ENCODE measurements at regions not wholly inside any gene's neighbourhood (a gene's known extent, or its start where the extent isn't known, plus 50 kb on each side); places are given as distances from the start of the nearest gene placed in this dataset.
"Not testable (repeated sequence)": the region's sequence is repeated elsewhere in the genome, so short reads cannot be mapped to it uniquely, and the experiment has no call there.

DNA sequence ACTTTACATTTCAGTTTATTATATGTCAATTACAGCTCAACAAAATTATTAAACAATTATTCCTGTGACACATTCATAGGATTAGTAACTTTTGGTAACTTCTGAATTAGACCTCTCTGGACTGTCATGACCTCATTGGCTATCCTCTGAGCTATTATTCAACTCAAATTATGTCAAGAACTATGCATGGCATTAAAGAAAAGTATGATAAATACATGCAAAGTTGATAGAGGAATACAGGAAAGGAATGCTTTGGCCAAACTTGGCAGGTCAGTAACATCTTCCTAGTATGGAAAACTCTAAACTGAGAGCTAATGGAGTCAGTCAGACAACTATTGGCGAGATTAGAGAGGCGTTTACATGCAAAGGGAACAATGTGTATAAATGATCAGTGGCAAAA, 158.4 kb downstream of the DUSP10 start:
- no peaks in the 10 kb centered on the region; the same call in 1 of the 2 replicates for H3K9me3 ChIP-seq (ENCODE audit: control insufficient read depth, insufficient read depth, low read length)
- TF ChIP-seq, protein P1, sequence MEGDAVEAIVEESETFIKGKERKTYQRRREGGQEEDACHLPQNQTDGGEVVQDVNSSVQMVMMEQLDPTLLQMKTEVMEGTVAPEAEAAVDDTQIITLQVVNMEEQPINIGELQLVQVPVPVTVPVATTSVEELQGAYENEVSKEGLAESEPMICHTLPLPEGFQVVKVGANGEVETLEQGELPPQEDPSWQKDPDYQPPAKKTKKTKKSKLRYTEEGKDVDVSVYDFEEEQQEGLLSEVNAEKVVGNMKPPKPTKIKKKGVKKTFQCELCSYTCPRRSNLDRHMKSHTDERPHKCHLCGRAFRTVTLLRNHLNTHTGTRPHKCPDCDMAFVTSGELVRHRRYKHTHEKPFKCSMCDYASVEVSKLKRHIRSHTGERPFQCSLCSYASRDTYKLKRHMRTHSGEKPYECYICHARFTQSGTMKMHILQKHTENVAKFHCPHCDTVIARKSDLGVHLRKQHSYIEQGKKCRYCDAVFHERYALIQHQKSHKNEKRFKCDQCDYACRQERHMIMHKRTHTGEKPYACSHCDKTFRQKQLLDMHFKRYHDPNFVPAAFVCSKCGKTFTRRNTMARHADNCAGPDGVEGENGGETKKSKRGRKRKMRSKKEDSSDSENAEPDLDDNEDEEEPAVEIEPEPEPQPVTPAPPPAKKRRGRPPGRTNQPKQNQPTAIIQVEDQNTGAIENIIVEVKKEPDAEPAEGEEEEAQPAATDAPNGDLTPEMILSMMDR (IDR thresholded peaks at IDR 0.05; ENCODE audit: low read depth, low read length), result no peak
- H3K27me3 ChIP-seq (ENCODE audit: control insufficient read depth, insufficient read depth, low read length), result no peaks in the 10 kb centered on the region
- no peak for DNase-seq (ENCODE audit: low read depth, low spot score)
- ChIA-PET POLR2A (no interaction called here), CTCF (interaction anchor here (0.9 kb wide), 1 partner anchor 40 kb away, joined by 3 read pairs; no protein-coding TSS in a partner anchor)
- H3K27ac ChIP-seq (ENCODE audit: low read depth, low read length), result no peak overlapping the region
- H3K4me3 ChIP-seq (ENCODE audit: low read depth, low read length), result no peak overlapping the region

DNA sequence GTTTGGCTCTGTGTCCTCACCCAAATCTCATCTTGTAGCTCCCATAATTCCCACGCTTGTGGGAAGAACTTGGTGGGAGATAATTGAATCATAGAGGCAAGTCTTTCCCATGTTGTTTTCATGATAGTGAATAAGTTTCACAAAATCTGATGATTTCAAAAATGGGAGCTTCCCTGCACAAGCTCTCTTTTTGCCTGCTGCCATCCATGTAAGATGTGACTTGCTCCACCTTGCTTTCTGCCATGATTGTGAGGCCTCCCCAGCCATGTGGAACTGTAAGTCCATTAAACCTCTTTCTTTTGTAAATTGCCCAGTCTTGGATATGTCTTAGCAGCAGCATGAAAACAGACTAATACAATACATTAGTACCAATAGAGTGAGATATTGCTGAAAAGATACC, 154.9 kb downstream of the DUSP10 start:
- POLR2A ChIA-PET; H3K9me3 ChIP-seq (ENCODE audit: control insufficient read depth, insufficient read depth, low read length); CTCF ChIA-PET; H3K4me3 ChIP-seq (ENCODE audit: low read depth, low read length); H3K27ac ChIP-seq (ENCODE audit: low read depth, low read length); H3K27me3 ChIP-seq (ENCODE audit: control insufficient read depth, insufficient read depth, low read length); DNase-seq (ENCODE audit: low read depth, low spot score): not testable (repeated sequence)

DNA sequence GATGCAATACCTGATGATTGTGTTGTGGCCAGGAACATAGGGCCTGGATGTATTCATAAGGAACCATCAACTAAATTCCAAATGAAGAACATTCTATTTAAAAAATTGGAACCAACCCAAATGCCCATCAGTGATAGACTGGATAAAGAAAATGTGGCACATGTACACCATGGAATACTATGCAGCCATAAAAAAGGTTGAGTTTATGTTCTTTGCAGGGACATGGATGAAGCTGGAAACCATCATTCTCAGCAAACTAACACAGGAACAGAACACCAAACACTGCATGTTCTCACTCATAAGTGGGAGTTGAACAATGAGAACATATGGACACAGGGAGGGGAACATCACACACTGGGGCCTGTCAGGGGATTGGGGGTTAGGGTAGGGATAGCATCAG, 150.6 kb downstream of the DUSP10 start:
- H3K27me3 ChIP-seq (ENCODE audit: control insufficient read depth, insufficient read depth, low read length); CTCF ChIA-PET; DNase-seq (ENCODE audit: low read depth, low spot score); H3K27ac ChIP-seq (ENCODE audit: low read depth, low read length); H3K9me3 ChIP-seq (ENCODE audit: control insufficient read depth, insufficient read depth, low read length); H3K4me3 ChIP-seq (ENCODE audit: low read depth, low read length); POLR2A ChIA-PET: not testable (repeated sequence)

DNA sequence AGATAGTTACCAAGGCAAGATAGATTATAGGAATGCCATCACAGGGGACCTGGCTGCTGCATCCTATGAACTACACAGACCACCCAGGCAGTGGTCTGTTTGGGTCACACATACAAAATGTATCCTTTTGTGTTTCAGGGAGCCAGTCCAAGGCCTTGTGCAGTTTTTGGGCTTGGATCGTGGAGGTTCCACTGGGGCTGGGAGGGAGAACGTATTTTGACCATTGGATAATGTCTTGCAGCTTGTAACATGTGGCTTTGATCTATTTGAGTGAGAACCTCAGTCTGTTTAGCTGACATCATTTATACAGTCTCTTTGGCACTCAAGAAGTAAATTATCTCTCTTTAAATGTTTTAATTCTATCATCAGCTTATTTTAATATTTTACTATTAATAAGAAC, 147.3 kb downstream of the DUSP10 start:
- POLR2A ChIA-PET, result no interaction called here
- TF ChIP-seq, protein P1 (IDR thresholded peaks at IDR 0.05; ENCODE audit: low read depth, low read length), result no peak
- CTCF ChIA-PET, result no interaction called here
- no peak overlapping the region for H3K27ac ChIP-seq (ENCODE audit: low read depth, low read length)
- H3K9me3 ChIP-seq (ENCODE audit: control insufficient read depth, insufficient read depth, low read length), result no peaks in the 10 kb centered on the region
- H3K27me3 ChIP-seq (ENCODE audit: control insufficient read depth, insufficient read depth, low read length), result no peaks in the 10 kb centered on the region
- DNase-seq (ENCODE audit: low read depth, low spot score), result no peak
- H3K4me3 ChIP-seq (ENCODE audit: low read depth, low read length), result no peak overlapping the region

DNA sequence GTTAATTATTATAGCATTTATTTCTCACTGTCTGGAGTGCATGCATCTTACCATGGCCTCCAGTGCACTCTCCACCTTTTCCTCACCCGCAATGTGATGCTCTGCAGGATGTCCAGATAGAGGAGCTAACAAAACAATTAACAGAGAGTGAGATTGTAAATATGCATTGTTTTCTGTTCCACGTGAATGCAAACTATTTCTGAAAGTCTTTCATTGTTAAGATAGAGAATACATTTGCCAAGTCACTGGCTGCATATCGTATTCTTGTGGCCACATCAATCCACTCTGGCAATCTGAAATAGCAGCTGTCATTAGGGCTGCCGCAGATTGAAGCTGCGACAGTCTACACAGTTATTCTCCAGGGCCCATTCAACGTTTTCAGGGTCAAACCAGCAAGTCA, 143.8 kb downstream of the DUSP10 start:
- Histone ChIP-seq H3K9me3 (ENCODE audit: control insufficient read depth, insufficient read depth, low read length) (no peaks in the 10 kb centered on the region), H3K27ac (ENCODE audit: low read depth, low read length) (no peak overlapping the region), H3K4me3 (ENCODE audit: low read depth, low read length) (no peak overlapping the region), H3K27me3 (ENCODE audit: control insufficient read depth, insufficient read depth, low read length) (no peaks in the 10 kb centered on the region)
- CTCF ChIA-PET, result no interaction called here
- no peak for DNase-seq (ENCODE audit: low read depth, low spot score)
- TF ChIP-seq, protein P1 (IDR thresholded peaks at IDR 0.05; ENCODE audit: low read depth, low read length), result no peak
- POLR2A ChIA-PET, result no interaction called here

DNA sequence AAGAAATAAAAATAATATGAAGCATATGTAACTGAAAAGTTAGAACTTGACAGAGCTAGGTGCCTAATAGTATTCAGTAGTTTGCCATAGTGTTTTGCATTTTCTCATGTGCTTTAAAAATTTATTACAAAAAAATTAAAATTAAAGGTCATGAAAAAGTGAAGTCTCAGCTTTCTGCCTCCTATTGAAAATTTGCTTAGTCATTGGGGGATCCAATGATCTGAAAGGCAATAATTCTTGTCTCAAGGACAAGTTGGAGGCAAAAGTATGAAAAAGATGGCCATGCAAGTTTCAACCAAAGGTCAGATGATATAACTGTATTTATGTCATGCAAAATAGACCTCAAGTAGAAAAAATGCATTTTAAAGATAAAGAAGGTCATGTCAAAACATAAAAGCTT, 140.7 kb downstream of the DUSP10 start:
- no peak overlapping the region for H3K4me3 ChIP-seq (ENCODE audit: low read depth, low read length)
- ChIA-PET CTCF (no interaction called here), POLR2A (no interaction called here)
- no peaks in the 10 kb centered on the region for H3K27me3 ChIP-seq (ENCODE audit: control insufficient read depth, insufficient read depth, low read length)
- DNase-seq (ENCODE audit: low read depth, low spot score), result no peak
- no peak overlapping the region for H3K27ac ChIP-seq (ENCODE audit: low read depth, low read length)
- TF ChIP-seq, protein P1 (IDR thresholded peaks at IDR 0.05; ENCODE audit: low read depth, low read length), result no peak
- H3K9me3 ChIP-seq (ENCODE audit: control insufficient read depth, insufficient read depth, low read length), result no peaks in the 10 kb centered on the region

All from AG04450 (cell line).